A673 (cell line): ENCODE measurements at regions not wholly inside any gene's neighbourhood (a gene's known extent, or its start where the extent isn't known, plus 50 kb on each side); places are given as distances from the start of the nearest gene placed in this dataset.

Experiments used
- BruUV-seq: library from RNA; stranded (reverse); fragments of 400-500 nt; replicated peaks from 2 replicates; lab custom pipeline; 2021; lab: Mats Ljungman, UMichigan
- CTCF ChIA-PET: fragments of 300-600 bp; sonication (Branson Sonifier 250); formaldehyde crosslinking; loops from one replicate; lab custom pipeline; 2022; ENCODE audit warnings: antibody characterized with exemption; lab: Charles Lee
- POLR2A ChIA-PET: fragments of 300-600 bp; sonication (Branson Sonifier 250); formaldehyde crosslinking; loops from one replicate; lab custom pipeline; 2022; ENCODE audit warnings: antibody characterized with exemption; ENCODE audit not compliant: low non-redundant PET; lab: Charles Lee
- DNase-seq: peaks from one replicate; pipeline ENCODE4 v3.0.0-alpha.2; 2015; ENCODE audit warnings: low spot score
- H3K27ac ChIP-seq: fragments of 200-600 bp; sonication (generic); 2 replicates; pipeline ENCODE4 v1.5.1; 2016; ENCODE audit warnings: mixed run types, low read depth, mild to moderate bottlenecking, mixed read lengths, antibody characterized with exemption, low read length; ENCODE audit not compliant: poor library complexity, severe bottlenecking
- H3K27me3 ChIP-seq: fragments of 200-600 bp; sonication (generic); replicated peaks from 2 replicates; pipeline ENCODE4 v1.6.1; 2017; ENCODE audit warnings: mixed run types, low read depth, mild to moderate bottlenecking, mixed read lengths, antibody characterized with exemption, low read length; ENCODE audit not compliant: insufficient read depth, poor library complexity
- H3K36me3 ChIP-seq: fragments of 200-600 bp; sonication (generic); 2 replicates; pipeline ENCODE4 v1.6.1; 2016; ENCODE audit warnings: mixed run types, mild to moderate bottlenecking, mixed read lengths, antibody characterized with exemption, low read length; ENCODE audit not compliant: insufficient read depth, poor library complexity, severe bottlenecking
- H3K4me1 ChIP-seq: fragments of 200-600 bp; sonication (generic); 2 replicates; pipeline ENCODE4 v1.6.1; 2017; ENCODE audit warnings: mixed run types, mild to moderate bottlenecking, mixed read lengths, antibody characterized with exemption, low read length; ENCODE audit not compliant: insufficient read depth, poor library complexity, severe bottlenecking
- H3K4me3 ChIP-seq: fragments of 200-600 bp; sonication (generic); 2 replicates; pipeline ENCODE4 v1.5.1; 2016; ENCODE audit warnings: low read depth, mixed run types, mild to moderate bottlenecking, mixed read lengths, low read length; ENCODE audit not compliant: poor library complexity, severe bottlenecking
- H3K9me3 ChIP-seq: fragments of 200-600 bp; sonication (generic); 2 replicates; pipeline ENCODE4 v1.6.1; 2016; ENCODE audit warnings: mixed run types, low read depth, mild to moderate bottlenecking, mixed read lengths, antibody characterized with exemption, low read length; ENCODE audit not compliant: poor library complexity, severe bottlenecking
- CTCF ChIP-seq: fragments of 300-800, 200-600 bp; sonication (generic); conservative IDR thresholded peaks from 2 replicates; pipeline ENCODE4 v1.5.1; 2017; ENCODE audit warnings: low read depth, mild to moderate bottlenecking, antibody characterized with exemption, low read length, moderate library complexity, mixed read lengths
- EZH2 ChIP-seq: fragments of 200-600 bp; sonication (generic); IDR thresholded peaks from 2 replicates; pipeline ENCODE4 v1.6.1; 2017; ENCODE audit warnings: borderline replicate concordance, low read depth, mild to moderate bottlenecking, mixed read lengths, antibody characterized with exemption, low read length; ENCODE audit not compliant: poor library complexity, severe bottlenecking
- intact Hi-C: fragments of 100-400 bp; cut with micrococcal nuclease; formaldehyde crosslinking; loops from one replicate; pipeline ENCODE4 v1.10.0; 2022; ENCODE audit not compliant: unreplicated experiment

GRCh38 chr4:173934933-173935620 is 348.4 kb downstream of the FBXO8 start:
- CTCF ChIA-PET, result no interaction called here
- Histone ChIP-seq H3K4me1 (no peaks in the 10 kb centered on the region), H3K36me3 (no peaks in the 10 kb centered on the region), H3K27me3 (no peaks in the 10 kb centered on the region), H3K9me3 (no peaks in the 10 kb centered on the region), H3K27ac (no peak overlapping the region), H3K4me3 (no peak overlapping the region)
- TF ChIP-seq EZH2 (no peak), CTCF (no peak)
- POLR2A ChIA-PET, result no interaction called here
- intact Hi-C loops, result no loop called here
- BruUV-seq, result no TSS peak
- no peak for DNase-seq

GRCh38 chr4:173934201-173934600 is 349.3 kb downstream of the FBXO8 start:
- DNase-seq, result no peak
- CTCF ChIA-PET, result no interaction called here
- Histone ChIP-seq H3K4me3 (no peak overlapping the region), H3K27me3 (no peaks in the 10 kb centered on the region), H3K4me1 (no peaks in the 10 kb centered on the region), H3K27ac (no peak overlapping the region), H3K9me3 (no peaks in the 10 kb centered on the region), H3K36me3 (no peaks in the 10 kb centered on the region)
- intact Hi-C loops, result no loop called here
- POLR2A ChIA-PET, result no interaction called here
- TF ChIP-seq EZH2, result no peak
- no peak for TF ChIP-seq CTCF
- BruUV-seq, result no TSS peak

- BruUV-seq, result no TSS peak
- H3K27ac ChIP-seq, result no peak overlapping the region
These were observed 350.8 kb downstream of the FBXO8 start for GRCh38 chr4:173932701-173933100.

More at GRCh38 chr4:173932701-173933100, 350.8 kb downstream of the FBXO8 start:
- ChIA-PET CTCF (no interaction called here), POLR2A (no interaction called here)
- H3K4me3 ChIP-seq, result no peak overlapping the region
- no peaks in the 10 kb centered on the region for H3K4me1 ChIP-seq
- TF ChIP-seq CTCF (no peak), EZH2 (no peak)
- H3K27me3 ChIP-seq, result no peaks in the 10 kb centered on the region
- no peaks in the 10 kb centered on the region for H3K9me3 ChIP-seq
- intact Hi-C loops, result no loop called here
- H3K36me3 ChIP-seq, result no peaks in the 10 kb centered on the region
- DNase-seq, result no peak
